ENCODE measurements at regions not wholly inside any gene's neighbourhood (a gene's known extent, or its start where the extent isn't known, plus 50 kb on each side); places are given as distances from the start of the nearest gene placed in this dataset.

DNA sequence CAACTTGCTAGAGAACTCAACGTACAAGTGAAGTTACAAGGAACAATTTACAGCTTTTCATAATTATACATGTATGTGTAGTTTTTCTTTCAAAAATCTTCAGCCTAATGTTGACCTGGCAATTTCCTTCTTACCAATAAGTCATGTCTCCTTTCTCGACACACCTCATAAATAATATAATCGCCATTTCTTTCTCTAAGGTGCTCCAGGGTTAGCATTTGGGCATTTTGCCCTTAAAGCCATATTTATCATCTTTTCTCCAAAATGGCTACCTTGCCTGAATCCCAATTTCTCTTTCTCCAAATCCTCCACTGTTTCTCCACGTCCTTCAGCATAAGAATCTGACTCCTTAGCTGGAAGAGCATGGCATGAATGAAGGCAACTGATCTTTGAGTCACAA is 50.3 kb upstream of the RAB27B start:
- in situ Hi-C loops (cut with HindIII; ENCODE audit: low pct_unique_long_range_greater_than_20kb, low sequenced_read_pairs) = no loop called here
- no peak for TF ChIP-seq JUND (IDR thresholded peaks at IDR 0.05; ENCODE audit: low read depth)
- no peak for DNase-seq (ENCODE audit: low read depth in 1 of 2, low spot score in 1 of 2)
